ENCODE measurements at regions not wholly inside any gene's neighbourhood (a gene's known extent, or its start where the extent isn't known, plus 50 kb on each side); places are given as distances from the start of the nearest gene placed in this dataset.

DNA sequence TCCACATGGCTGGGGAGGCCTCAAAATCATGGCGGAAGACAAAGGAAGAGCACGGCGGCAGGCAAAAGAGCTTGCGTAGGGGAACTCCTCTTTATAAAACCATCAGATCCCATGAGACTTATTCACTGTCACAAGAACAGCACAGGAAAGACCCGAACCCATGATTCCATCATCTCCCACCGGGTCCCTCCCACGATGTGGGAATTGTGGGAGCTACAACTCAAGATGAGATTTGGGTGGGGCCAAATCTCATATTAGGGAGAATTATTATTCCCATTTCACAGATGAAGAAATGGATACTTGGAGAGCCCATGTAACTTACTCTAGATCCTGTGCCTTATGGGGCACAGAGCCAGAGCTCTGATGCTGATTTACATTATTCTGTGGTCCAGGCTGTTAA is 322.6 kb downstream of the PCNX1 start (continued):
- no peak for TF ChIP-seq GRHL2 (CRISPR knock-in tag; IDR thresholded peaks at IDR 0.05; ENCODE audit: insufficient replicate concordance, severe bottlenecking)

DNA sequence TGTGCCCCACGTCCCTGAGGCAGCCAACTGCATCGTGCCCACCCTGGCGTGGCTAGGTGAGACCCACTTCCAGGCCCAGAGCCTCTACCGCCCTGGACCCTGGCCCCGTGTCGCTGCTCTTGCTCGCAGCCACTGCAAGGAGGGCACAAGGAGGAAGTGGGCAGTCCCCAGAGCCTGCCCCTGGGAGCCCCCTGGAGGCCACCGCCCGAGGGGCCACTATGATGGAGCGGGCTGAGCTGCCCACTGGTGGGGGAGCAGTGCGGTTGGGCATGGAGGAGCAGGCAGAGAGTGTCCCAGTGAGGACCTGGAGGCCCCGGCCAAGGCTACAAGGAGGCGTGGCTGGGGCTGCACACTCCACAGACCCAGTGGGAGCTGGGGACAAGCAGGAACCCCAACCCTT is 323.6 kb downstream of the PCNX1 start:
- ATAC-seq: peak; percentile 43
- TF ChIP-seq, protein P1, sequence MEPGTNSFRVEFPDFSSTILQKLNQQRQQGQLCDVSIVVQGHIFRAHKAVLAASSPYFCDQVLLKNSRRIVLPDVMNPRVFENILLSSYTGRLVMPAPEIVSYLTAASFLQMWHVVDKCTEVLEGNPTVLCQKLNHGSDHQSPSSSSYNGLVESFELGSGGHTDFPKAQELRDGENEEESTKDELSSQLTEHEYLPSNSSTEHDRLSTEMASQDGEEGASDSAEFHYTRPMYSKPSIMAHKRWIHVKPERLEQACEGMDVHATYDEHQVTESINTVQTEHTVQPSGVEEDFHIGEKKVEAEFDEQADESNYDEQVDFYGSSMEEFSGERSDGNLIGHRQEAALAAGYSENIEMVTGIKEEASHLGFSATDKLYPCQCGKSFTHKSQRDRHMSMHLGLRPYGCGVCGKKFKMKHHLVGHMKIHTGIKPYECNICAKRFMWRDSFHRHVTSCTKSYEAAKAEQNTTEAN (CRISPR knock-in tag; IDR thresholded peaks at IDR 0.05): no peak
- no peak for TF ChIP-seq GTF2I (CRISPR knock-in tag; conservative IDR thresholded peaks at IDR 0.05)
- no peak for TF ChIP-seq ZNF263 (CRISPR knock-in tag; IDR thresholded peaks at IDR 0.05; ENCODE audit: low read depth)
- TF ChIP-seq CBFB (CRISPR knock-in tag; IDR thresholded peaks at IDR 0.05; ENCODE audit: low read depth): no peak
- TF ChIP-seq, protein P2, sequence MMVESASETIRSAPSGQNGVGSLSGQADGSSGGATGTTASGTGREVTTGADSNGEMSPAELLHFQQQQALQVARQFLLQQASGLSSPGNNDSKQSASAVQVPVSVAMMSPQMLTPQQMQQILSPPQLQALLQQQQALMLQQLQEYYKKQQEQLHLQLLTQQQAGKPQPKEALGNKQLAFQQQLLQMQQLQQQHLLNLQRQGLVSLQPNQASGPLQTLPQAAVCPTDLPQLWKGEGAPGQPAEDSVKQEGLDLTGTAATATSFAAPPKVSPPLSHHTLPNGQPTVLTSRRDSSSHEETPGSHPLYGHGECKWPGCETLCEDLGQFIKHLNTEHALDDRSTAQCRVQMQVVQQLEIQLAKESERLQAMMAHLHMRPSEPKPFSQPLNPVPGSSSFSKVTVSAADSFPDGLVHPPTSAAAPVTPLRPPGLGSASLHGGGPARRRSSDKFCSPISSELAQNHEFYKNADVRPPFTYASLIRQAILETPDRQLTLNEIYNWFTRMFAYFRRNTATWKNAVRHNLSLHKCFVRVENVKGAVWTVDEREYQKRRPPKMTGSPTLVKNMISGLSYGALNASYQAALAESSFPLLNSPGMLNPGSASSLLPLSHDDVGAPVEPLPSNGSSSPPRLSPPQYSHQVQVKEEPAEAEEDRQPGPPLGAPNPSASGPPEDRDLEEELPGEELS (CRISPR knock-in tag; IDR thresholded peaks at IDR 0.05): no peak
- TF ChIP-seq OVOL2 (CRISPR knock-in tag; IDR thresholded peaks at IDR 0.05; ENCODE audit: borderline replicate concordance): no peak
- no peak for TF ChIP-seq ZNF219 (CRISPR knock-in tag; IDR thresholded peaks at IDR 0.05; ENCODE audit: borderline replicate concordance)
- no peak for TF ChIP-seq RELA (CRISPR knock-in tag; IDR thresholded peaks at IDR 0.05; ENCODE audit: borderline replicate concordance)
- no peak for TF ChIP-seq HMGA2 (CRISPR knock-in tag; IDR thresholded peaks at IDR 0.05)

DNA sequence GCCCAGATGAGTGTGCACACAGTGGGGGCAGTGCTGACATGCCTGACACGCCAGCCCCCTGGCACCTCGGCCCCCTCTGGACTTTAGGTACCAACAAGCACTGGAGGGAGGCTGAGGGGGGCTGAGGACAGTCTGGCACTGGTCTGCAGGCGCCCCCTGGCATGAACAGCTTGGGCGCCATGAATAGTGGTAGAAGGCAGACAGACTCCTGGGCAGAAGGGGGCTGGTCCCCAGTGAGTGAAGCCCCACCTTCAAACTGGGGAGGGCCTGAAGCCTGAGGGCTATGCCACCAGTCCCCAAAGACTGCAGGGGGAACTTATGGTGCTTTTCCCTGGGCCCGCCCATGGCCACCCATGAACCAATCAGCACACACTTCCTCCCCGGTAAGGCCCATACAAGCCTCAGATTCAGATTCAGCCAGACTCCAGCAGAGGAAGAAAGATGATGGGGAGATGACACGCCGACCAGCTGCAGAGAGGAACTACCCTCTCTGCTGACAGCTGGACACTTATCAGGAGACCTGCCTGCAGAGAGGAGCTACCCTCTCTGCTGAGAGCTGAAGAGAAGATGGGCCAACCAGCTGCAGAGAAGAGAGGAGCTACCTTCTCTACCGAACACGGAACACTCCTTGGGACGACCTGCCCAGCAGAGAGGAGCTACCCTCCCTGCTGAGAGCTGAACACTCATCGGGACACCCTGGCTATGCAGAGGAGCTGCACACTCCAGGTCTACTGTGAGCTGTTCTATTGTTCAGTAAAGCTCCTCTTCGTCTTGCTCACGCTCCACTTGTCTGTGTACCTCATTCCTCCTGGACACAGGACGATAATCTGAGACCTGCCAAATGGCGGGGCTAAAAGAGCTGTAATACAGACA is 324.5 kb downstream of the PCNX1 start:
- ATAC-seq (peak; percentile 80), DNase-seq (ENCODE audit: low spot score) (peak; percentile 19)
- H3K9me3 Mint-ChIP-seq: peaks cover 3% of the 10 kb centered on the region; the same call in 1 of the 2 replicates
- POLR2A ChIA-PET: no interaction called here
- H3K27ac Mint-ChIP-seq: peak overlapping the region; percentile 33; the same call in 1 of the 2 replicates
- H3K27me3 Mint-ChIP-seq (ENCODE audit: low read depth): no peaks in the 10 kb centered on the region; the same call in 1 of the 2 replicates
- TF ChIP-seq, protein P3, sequence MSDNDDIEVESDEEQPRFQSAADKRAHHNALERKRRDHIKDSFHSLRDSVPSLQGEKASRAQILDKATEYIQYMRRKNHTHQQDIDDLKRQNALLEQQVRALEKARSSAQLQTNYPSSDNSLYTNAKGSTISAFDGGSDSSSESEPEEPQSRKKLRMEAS (CRISPR knock-in tag; IDR thresholded peaks at IDR 0.05): no peak
- no peak for TF ChIP-seq ZNF138 (CRISPR knock-in tag; conservative IDR thresholded peaks at IDR 0.05)
- TF ChIP-seq CBFB (CRISPR knock-in tag; IDR thresholded peaks at IDR 0.05; ENCODE audit: low read depth): no peak
- TF ChIP-seq JUN (CRISPR knock-in tag; IDR thresholded peaks at IDR 0.05): no peak
- TF ChIP-seq, protein P4, sequence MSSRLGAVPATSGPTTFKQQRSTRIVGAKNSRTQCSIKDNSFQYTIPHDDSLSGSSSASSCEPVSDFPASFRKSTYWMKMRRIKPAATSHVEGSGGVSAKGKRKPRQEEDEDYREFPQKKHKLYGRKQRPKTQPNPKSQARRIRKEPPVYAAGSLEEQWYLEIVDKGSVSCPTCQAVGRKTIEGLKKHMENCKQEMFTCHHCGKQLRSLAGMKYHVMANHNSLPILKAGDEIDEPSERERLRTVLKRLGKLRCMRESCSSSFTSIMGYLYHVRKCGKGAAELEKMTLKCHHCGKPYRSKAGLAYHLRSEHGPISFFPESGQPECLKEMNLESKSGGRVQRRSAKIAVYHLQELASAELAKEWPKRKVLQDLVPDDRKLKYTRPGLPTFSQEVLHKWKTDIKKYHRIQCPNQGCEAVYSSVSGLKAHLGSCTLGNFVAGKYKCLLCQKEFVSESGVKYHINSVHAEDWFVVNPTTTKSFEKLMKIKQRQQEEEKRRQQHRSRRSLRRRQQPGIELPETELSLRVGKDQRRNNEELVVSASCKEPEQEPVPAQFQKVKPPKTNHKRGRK (CRISPR knock-in tag; IDR thresholded peaks at IDR 0.05; ENCODE audit: borderline replicate concordance): no peak
- no peak for TF ChIP-seq CREB1 (CRISPR knock-in tag; IDR thresholded peaks at IDR 0.05)
- TF ChIP-seq EMX1 (CRISPR knock-in tag; IDR thresholded peaks at IDR 0.05): no peak
- TF ChIP-seq, protein P5, sequence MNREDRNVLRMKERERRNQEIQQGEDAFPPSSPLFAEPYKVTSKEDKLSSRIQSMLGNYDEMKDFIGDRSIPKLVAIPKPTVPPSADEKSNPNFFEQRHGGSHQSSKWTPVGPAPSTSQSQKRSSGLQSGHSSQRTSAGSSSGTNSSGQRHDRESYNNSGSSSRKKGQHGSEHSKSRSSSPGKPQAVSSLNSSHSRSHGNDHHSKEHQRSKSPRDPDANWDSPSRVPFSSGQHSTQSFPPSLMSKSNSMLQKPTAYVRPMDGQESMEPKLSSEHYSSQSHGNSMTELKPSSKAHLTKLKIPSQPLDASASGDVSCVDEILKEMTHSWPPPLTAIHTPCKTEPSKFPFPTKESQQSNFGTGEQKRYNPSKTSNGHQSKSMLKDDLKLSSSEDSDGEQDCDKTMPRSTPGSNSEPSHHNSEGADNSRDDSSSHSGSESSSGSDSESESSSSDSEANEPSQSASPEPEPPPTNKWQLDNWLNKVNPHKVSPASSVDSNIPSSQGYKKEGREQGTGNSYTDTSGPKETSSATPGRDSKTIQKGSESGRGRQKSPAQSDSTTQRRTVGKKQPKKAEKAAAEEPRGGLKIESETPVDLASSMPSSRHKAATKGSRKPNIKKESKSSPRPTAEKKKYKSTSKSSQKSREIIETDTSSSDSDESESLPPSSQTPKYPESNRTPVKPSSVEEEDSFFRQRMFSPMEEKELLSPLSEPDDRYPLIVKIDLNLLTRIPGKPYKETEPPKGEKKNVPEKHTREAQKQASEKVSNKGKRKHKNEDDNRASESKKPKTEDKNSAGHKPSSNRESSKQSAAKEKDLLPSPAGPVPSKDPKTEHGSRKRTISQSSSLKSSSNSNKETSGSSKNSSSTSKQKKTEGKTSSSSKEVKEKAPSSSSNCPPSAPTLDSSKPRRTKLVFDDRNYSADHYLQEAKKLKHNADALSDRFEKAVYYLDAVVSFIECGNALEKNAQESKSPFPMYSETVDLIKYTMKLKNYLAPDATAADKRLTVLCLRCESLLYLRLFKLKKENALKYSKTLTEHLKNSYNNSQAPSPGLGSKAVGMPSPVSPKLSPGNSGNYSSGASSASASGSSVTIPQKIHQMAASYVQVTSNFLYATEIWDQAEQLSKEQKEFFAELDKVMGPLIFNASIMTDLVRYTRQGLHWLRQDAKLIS (CRISPR knock-in tag; IDR thresholded peaks at IDR 0.05; ENCODE audit: borderline replicate concordance): no peak
- TF ChIP-seq, protein P6, sequence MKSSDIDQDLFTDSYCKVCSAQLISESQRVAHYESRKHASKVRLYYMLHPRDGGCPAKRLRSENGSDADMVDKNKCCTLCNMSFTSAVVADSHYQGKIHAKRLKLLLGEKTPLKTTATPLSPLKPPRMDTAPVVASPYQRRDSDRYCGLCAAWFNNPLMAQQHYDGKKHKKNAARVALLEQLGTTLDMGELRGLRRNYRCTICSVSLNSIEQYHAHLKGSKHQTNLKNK (CRISPR knock-in tag; IDR thresholded peaks at IDR 0.05): no peak
- TF ChIP-seq, protein P7, sequence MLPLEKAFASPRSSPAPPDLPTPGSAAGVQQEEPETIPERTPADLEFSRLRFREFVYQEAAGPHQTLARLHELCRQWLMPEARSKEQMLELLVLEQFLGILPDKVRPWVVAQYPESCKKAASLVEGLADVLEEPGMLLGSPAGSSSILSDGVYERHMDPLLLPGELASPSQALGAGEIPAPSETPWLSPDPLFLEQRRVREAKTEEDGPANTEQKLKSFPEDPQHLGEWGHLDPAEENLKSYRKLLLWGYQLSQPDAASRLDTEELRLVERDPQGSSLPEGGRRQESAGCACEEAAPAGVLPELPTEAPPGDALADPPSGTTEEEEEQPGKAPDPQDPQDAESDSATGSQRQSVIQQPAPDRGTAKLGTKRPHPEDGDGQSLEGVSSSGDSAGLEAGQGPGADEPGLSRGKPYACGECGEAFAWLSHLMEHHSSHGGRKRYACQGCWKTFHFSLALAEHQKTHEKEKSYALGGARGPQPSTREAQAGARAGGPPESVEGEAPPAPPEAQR (CRISPR knock-in tag; IDR thresholded peaks at IDR 0.05): no peak
- no peak overlapping the region; the same call in 1 of the 2 replicates for H3K4me3 Mint-ChIP-seq
- peaks cover 4% of the 10 kb centered on the region; the same call in 1 of the 2 replicates for H3K4me1 Mint-ChIP-seq
- CTCF ChIA-PET: interaction anchor here (0.7 to 3.5 kb wide), 5 partner anchors 23 to 135 kb away, joined by 4 to 14 read pairs (median 4); no protein-coding TSS in a partner anchor
- H3K36me3 Mint-ChIP-seq: no peaks in the 10 kb centered on the region

More for the DNA sequence above, 323.6 kb downstream of the PCNX1 start:
- Mint-ChIP-seq H3K27me3 (ENCODE audit: low read depth) (no peaks in the 10 kb centered on the region; the same call in 1 of the 2 replicates), H3K4me1 (peaks cover 4% of the 10 kb centered on the region; the same call in 1 of the 2 replicates), H3K27ac (no peak overlapping the region), H3K9me3 (peaks cover 3% of the 10 kb centered on the region; the same call in 1 of the 2 replicates), H3K4me3 (no peak overlapping the region), H3K36me3 (no peaks in the 10 kb centered on the region)
- ChIA-PET POLR2A (no interaction called here), CTCF (interaction anchor here (0.7 to 3.5 kb wide), 5 partner anchors 24 to 136 kb away, joined by 4 to 14 read pairs (median 4); no protein-coding TSS in a partner anchor)
- peak; percentile 30 for DNase-seq (ENCODE audit: low spot score)

Measured in WTC11 (cell line).